Kidney (tissue), 13 donors: ENCODE measurements at regions not wholly inside any gene's neighbourhood (a gene's known extent, or its start where the extent isn't known, plus 50 kb on each side); places are given as distances from the start of the nearest gene placed in this dataset.

Experiments used
- DNase-seq, 5 donors: peaks; one replicate each; pipeline ENCODE4 v3.0.0-alpha.2; 2013 to 2020
- FAIRE-seq: peaks from 2 replicates; lab custom pipeline; 2012; peaks lifted over from hg19 to GRCh38; lab: Jason Lieb, UNC
- H3K27ac ChIP-seq, 2 donors: one replicate each; pipeline ENCODE4 v1.7.0; 2013; ENCODE audit warnings: low read depth in 2 of 2, low read length in 2 of 2, inconsistent platforms in 1 of 2
- H3K27me3 ChIP-seq: one replicate; pipeline ENCODE4 v1.7.1; 2013; ENCODE audit warnings: low read length, inconsistent platforms; ENCODE audit not compliant: control insufficient read depth, insufficient read depth
- H3K36me3 ChIP-seq, 3 donors: one replicate each; pipeline versions ENCODE4 v1.7.0 to v1.7.1; 2013; ENCODE audit warnings: low read length in 3 of 3, control low read depth in 1 of 3, inconsistent platforms in 1 of 3; ENCODE audit not compliant: insufficient read depth in 3 of 3, control insufficient read depth in 2 of 3
- H3K4me1 ChIP-seq, 3 donors: one replicate each; pipeline versions ENCODE4 v1.7.0 to v1.7.1; 2013; ENCODE audit warnings: low read length in 3 of 3, inconsistent platforms in 1 of 3, low read depth in 1 of 3; ENCODE audit not compliant: control insufficient read depth in 2 of 3, insufficient read depth in 2 of 3
- H3K4me3 ChIP-seq, 3 donors: one replicate each; pipeline versions ENCODE4 v1.7.0 to v1.8.1; 2013; ENCODE audit warnings: low read length in 3 of 3, control low read depth in 1 of 3, inconsistent platforms in 1 of 3
- H3K9ac ChIP-seq, 3 donors: one replicate each; pipeline versions ENCODE4 v1.7.0 to v1.7.1; 2013; ENCODE audit warnings: low read length in 3 of 3, control low read depth in 1 of 3, inconsistent platforms in 1 of 3
- H3K9me3 ChIP-seq, 3 donors: one replicate each; pipeline versions ENCODE4 v1.7.0 to v1.7.1; 2013; ENCODE audit warnings: low read length in 3 of 3, control low read depth in 1 of 3, inconsistent platforms in 1 of 3; ENCODE audit not compliant: control insufficient read depth in 2 of 3, insufficient read depth in 1 of 3
- CTCF ChIP-seq: IDR thresholded peaks from 3 replicates; pipeline ENCODE4 v1.5.1; 2012; ENCODE audit warnings: mild to moderate bottlenecking, moderate library complexity, borderline replicate concordance; ENCODE audit not compliant: insufficient read depth; ENCODE audit errors: extremely low read depth
- intact Hi-C: fragments of 100-400 bp; cut with DNase I; formaldehyde crosslinking; loops from one replicate; pipeline ENCODE4 v1.11.1; 2022
- donor health status: control.
- donor health status: control.
- donor health status: control.
- donor health status: control.
- donor health status: control.
- donor health status: DM: yes; HTN: yes; CAD: no.
- donor health status: Normal renal cell carcinoma (clear cell type).

- FAIRE-seq (no peak), DNase-seq (no peak)
- no peaks in the 10 kb centered on the region for H3K36me3 ChIP-seq
- no peaks in the 10 kb centered on the region for H3K27me3 ChIP-seq
- H3K4me1 ChIP-seq, result no peaks in the 10 kb centered on the region
- no peak overlapping the region for H3K27ac ChIP-seq
- TF ChIP-seq CTCF, result no peak
- peaks cover 0 to 7% (median 0%) of the 10 kb centered on the region in 3 donors for H3K9me3 ChIP-seq
- intact Hi-C loops, result no loop called here
- no peak overlapping the region for H3K4me3 ChIP-seq
- H3K9ac ChIP-seq, result no peak overlapping the region
These were observed 84.9 kb downstream of the PHETA1 start for GRCh38 chr12:111283966-111284365.

GRCh38 chr12:111283521-111283920, 85.4 kb downstream of the PHETA1 start:
- no peak for TF ChIP-seq CTCF
- Histone ChIP-seq H3K9ac (no peak overlapping the region), H3K4me3 (no peak overlapping the region), H3K27me3 (no peaks in the 10 kb centered on the region), H3K27ac (no peak overlapping the region), H3K36me3 (no peaks in the 10 kb centered on the region), H3K9me3 (peaks cover 0 to 7% (median 0%) of the 10 kb centered on the region in 3 donors), H3K4me1 (no peaks in the 10 kb centered on the region)
- intact Hi-C loops, result no loop called here
- no peak for FAIRE-seq
- DNase-seq, result no peak

- intact Hi-C loops, result no loop called here
- H3K9ac ChIP-seq, result no peak overlapping the region
- no peaks in the 10 kb centered on the region for H3K4me1 ChIP-seq
- H3K36me3 ChIP-seq, result no peaks in the 10 kb centered on the region
- H3K4me3 ChIP-seq, result no peak overlapping the region
- H3K27me3 ChIP-seq, result no peaks in the 10 kb centered on the region
- H3K9me3 ChIP-seq, result peaks cover 0 to 7% (median 0%) of the 10 kb centered on the region in 3 donors
- no peak for FAIRE-seq
- H3K27ac ChIP-seq, result no peak overlapping the region
- DNase-seq, result no peak
- TF ChIP-seq CTCF, result no peak
These were observed 91.3 kb downstream of the PHETA1 start for GRCh38 chr12:111277570-111277969.

- no peak for TF ChIP-seq CTCF
- DNase-seq, result no peak
- Histone ChIP-seq H3K27ac (no peak overlapping the region), H3K27me3 (no peaks in the 10 kb centered on the region), H3K9me3 (peaks cover 0 to 7% (median 0%) of the 10 kb centered on the region in 3 donors), H3K4me1 (no peaks in the 10 kb centered on the region), H3K4me3 (no peak overlapping the region), H3K9ac (no peak overlapping the region), H3K36me3 (no peaks in the 10 kb centered on the region)
- FAIRE-seq, result no peak
- intact Hi-C loops, result no loop called here
These were observed 92.7 kb downstream of the PHETA1 start for GRCh38 chr12:111276146-111276545.
